WTC11 (cell line): ENCODE measurements at regions not wholly inside any gene's neighbourhood (a gene's known extent, or its start where the extent isn't known, plus 50 kb on each side); places are given as distances from the start of the nearest gene placed in this dataset.

ENCODE experiments used
- ATAC-seq: fragments of 200-7000 bp; cut with Tn5 transposase; 2 replicates; pipeline ENCODE4 v1.10.0; 2021; ENCODE audit warnings: mild to moderate bottlenecking, moderate library complexity
- CTCF ChIA-PET: fragments of 300-600 bp; sonication (Branson Sonifier 250); formaldehyde crosslinking; loops from one replicate; lab custom pipeline; 2021; ENCODE audit warnings: antibody characterized with exemption; lab: Charles Lee
- POLR2A ChIA-PET: fragments of 350-600 bp; sonication (Branson Sonifier 250); formaldehyde crosslinking; loops from one replicate; lab custom pipeline; 2021; ENCODE audit warnings: antibody characterized with exemption; lab: Charles Lee
- DNase-seq: peaks from one replicate; pipeline ENCODE4 v3.0.0; 2021; ENCODE audit warnings: low spot score
- H3K27ac Mint-ChIP-seq: 2 replicates; pipeline ENCODE4 v1.8.0; 2021; ENCODE audit warnings: mixed read lengths
- H3K27me3 Mint-ChIP-seq: 2 replicates; pipeline ENCODE4 v1.8.0; 2021; ENCODE audit warnings: low read depth, mild to moderate bottlenecking, moderate library complexity, mixed read lengths
- H3K36me3 Mint-ChIP-seq: 2 replicates; pipeline ENCODE4 v1.8.0; 2021; ENCODE audit warnings: mixed read lengths
- H3K4me1 Mint-ChIP-seq: 2 replicates; pipeline ENCODE4 v1.8.0; 2022; ENCODE audit warnings: mixed read lengths
- H3K4me3 Mint-ChIP-seq: 2 replicates; pipeline ENCODE4 v1.8.0; 2021; ENCODE audit warnings: mild to moderate bottlenecking, moderate library complexity, mixed read lengths
- H3K9me3 Mint-ChIP-seq: 2 replicates; pipeline ENCODE4 v1.8.0; 2021; ENCODE audit warnings: mixed read lengths
- ATF1 ChIP-seq: sonication (generic); formaldehyde crosslinking; IDR thresholded peaks from 2 replicates; pipeline ENCODE4 v1.8.1; 2023; ENCODE audit warnings: mild to moderate bottlenecking, moderate library complexity, missing genetic modification reagents
- CREM ChIP-seq: sonication (generic); formaldehyde crosslinking; IDR thresholded peaks from 2 replicates; pipeline ENCODE4 v1.8.1; 2022; ENCODE audit warnings: mild to moderate bottlenecking, missing genetic modification reagents, moderate library complexity
- FOXP1 ChIP-seq: sonication (generic); formaldehyde crosslinking; IDR thresholded peaks from 2 replicates; pipeline ENCODE4 v1.8.0; 2022; ENCODE audit warnings: missing genetic modification reagents, mild to moderate bottlenecking, moderate library complexity, borderline replicate concordance
- GABPB1 ChIP-seq: sonication (generic); formaldehyde crosslinking; IDR thresholded peaks from 2 replicates; pipeline ENCODE4 v1.8.1; 2023; ENCODE audit warnings: mild to moderate bottlenecking, missing genetic modification reagents
- HMGA2 ChIP-seq: fragments of 250-450 bp; sonication (Bioruptor Pico); IDR thresholded peaks from 2 replicates; pipeline ENCODE4 v1.4.0; 2021; ENCODE audit warnings: mild to moderate bottlenecking, moderate library complexity
- KAT7 ChIP-seq: sonication (generic); formaldehyde crosslinking; IDR thresholded peaks from 2 replicates; pipeline ENCODE4 v1.8.1; 2023; ENCODE audit warnings: missing genetic modification reagents, mild to moderate bottlenecking, borderline replicate concordance
- NFYB ChIP-seq: sonication (generic); formaldehyde crosslinking; conservative IDR thresholded peaks from 2 replicates; pipeline ENCODE4 v1.8.0; 2022; ENCODE audit warnings: low read depth, missing genetic modification reagents
- SMAD3 ChIP-seq: sonication (generic); formaldehyde crosslinking; IDR thresholded peaks from 2 replicates; pipeline ENCODE4 v1.8.0; 2022; ENCODE audit warnings: missing genetic modification reagents, mild to moderate bottlenecking, borderline replicate concordance
- SOX15 ChIP-seq: fragments of 250-450 bp; sonication (Bioruptor Pico); IDR thresholded peaks from 2 replicates; pipeline ENCODE4 v1.9.0; 2021; ENCODE audit warnings: mild to moderate bottlenecking
- SP1 ChIP-seq: sonication (generic); formaldehyde crosslinking; conservative IDR thresholded peaks from 2 replicates; pipeline ENCODE4 v1.8.1; 2022; ENCODE audit warnings: missing genetic modification reagents
- TEAD4 ChIP-seq: sonication (generic); formaldehyde crosslinking; IDR thresholded peaks from 2 replicates; pipeline ENCODE4 v1.8.0; 2022; ENCODE audit warnings: mild to moderate bottlenecking, missing genetic modification reagents
- ZNF671 ChIP-seq: fragments of 250-450 bp; sonication (Bioruptor Pico); IDR thresholded peaks from 2 replicates; pipeline ENCODE4 v1.8.0; 2021; ENCODE audit warnings: mild to moderate bottlenecking
- TF ChIP-seq, protein P1 (sequence below): fragments of 250-450 bp; sonication (Bioruptor Pico); IDR thresholded peaks from 2 replicates; pipeline ENCODE4 v1.9.0; 2021; ENCODE audit warnings: mild to moderate bottlenecking
- TF ChIP-seq, protein P2 (sequence below): sonication (generic); formaldehyde crosslinking; IDR thresholded peaks from 2 replicates; pipeline ENCODE4 v1.8.0; 2022; ENCODE audit warnings: mild to moderate bottlenecking, missing genetic modification reagents
- TF ChIP-seq, protein P3 (sequence below): sonication (generic); formaldehyde crosslinking; IDR thresholded peaks from 2 replicates; pipeline ENCODE4 v1.8.1; 2023; ENCODE audit warnings: mild to moderate bottlenecking, missing genetic modification reagents, moderate library complexity
- TF ChIP-seq, protein P4 (sequence below): fragments of 250-450 bp; sonication (Bioruptor Pico); IDR thresholded peaks from 2 replicates; pipeline ENCODE4 v2.1.2; 2022; ENCODE audit warnings: mild to moderate bottlenecking, moderate library complexity
- TF ChIP-seq, protein P5 (sequence below): sonication (generic); formaldehyde crosslinking; IDR thresholded peaks from 2 replicates; pipeline ENCODE4 v1.8.0; 2022; ENCODE audit warnings: mild to moderate bottlenecking, missing genetic modification reagents
- TF ChIP-seq, protein P6 (sequence below): sonication (generic); formaldehyde crosslinking; IDR thresholded peaks from 2 replicates; pipeline ENCODE4 v1.8.1; 2022; ENCODE audit warnings: low read depth, missing genetic modification reagents, borderline replicate concordance
- TF ChIP-seq, protein P7 (sequence below): sonication (generic); formaldehyde crosslinking; conservative IDR thresholded peaks from 2 replicates; pipeline ENCODE4 v1.8.1; 2023; ENCODE audit warnings: mild to moderate bottlenecking, low read depth, missing genetic modification reagents, moderate library complexity
- TF ChIP-seq, protein P8 (sequence below): fragments of 250-450 bp; sonication (Bioruptor Pico); IDR thresholded peaks from 2 replicates; pipeline ENCODE4 v1.8.0; 2021; ENCODE audit warnings: mild to moderate bottlenecking

DNA sequence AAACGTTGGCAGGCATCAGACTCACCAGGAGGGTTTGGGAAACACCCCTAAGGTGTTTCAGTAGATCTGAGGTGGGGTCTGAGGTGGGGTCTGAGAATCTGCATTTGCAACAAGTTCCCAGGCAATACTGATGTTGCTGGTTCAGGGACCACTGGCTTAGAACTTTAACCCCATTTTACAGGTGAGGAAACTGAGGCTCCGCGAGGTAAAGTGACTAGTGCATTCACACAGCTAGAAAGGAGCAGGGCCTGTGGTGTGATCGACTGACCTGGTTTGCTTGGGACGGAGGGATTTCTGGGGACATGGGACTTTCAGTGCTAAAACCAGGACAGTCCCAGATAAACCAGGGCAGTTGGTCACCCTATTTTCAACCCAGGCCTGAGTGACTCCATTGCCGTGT, 81.4 kb upstream of the ZNF618 start:
- POLR2A ChIA-PET, result no interaction called here
- TF ChIP-seq, protein P1, sequence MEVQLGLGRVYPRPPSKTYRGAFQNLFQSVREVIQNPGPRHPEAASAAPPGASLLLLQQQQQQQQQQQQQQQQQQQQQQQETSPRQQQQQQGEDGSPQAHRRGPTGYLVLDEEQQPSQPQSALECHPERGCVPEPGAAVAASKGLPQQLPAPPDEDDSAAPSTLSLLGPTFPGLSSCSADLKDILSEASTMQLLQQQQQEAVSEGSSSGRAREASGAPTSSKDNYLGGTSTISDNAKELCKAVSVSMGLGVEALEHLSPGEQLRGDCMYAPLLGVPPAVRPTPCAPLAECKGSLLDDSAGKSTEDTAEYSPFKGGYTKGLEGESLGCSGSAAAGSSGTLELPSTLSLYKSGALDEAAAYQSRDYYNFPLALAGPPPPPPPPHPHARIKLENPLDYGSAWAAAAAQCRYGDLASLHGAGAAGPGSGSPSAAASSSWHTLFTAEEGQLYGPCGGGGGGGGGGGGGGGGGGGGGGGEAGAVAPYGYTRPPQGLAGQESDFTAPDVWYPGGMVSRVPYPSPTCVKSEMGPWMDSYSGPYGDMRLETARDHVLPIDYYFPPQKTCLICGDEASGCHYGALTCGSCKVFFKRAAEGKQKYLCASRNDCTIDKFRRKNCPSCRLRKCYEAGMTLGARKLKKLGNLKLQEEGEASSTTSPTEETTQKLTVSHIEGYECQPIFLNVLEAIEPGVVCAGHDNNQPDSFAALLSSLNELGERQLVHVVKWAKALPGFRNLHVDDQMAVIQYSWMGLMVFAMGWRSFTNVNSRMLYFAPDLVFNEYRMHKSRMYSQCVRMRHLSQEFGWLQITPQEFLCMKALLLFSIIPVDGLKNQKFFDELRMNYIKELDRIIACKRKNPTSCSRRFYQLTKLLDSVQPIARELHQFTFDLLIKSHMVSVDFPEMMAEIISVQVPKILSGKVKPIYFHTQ (CRISPR knock-in tag), result no peak
- TF ChIP-seq KAT7 (CRISPR knock-in tag), result no peak
- TF ChIP-seq SMAD3 (CRISPR knock-in tag), result no peak
- TF ChIP-seq HMGA2, result no peak
- TF ChIP-seq, protein P2, sequence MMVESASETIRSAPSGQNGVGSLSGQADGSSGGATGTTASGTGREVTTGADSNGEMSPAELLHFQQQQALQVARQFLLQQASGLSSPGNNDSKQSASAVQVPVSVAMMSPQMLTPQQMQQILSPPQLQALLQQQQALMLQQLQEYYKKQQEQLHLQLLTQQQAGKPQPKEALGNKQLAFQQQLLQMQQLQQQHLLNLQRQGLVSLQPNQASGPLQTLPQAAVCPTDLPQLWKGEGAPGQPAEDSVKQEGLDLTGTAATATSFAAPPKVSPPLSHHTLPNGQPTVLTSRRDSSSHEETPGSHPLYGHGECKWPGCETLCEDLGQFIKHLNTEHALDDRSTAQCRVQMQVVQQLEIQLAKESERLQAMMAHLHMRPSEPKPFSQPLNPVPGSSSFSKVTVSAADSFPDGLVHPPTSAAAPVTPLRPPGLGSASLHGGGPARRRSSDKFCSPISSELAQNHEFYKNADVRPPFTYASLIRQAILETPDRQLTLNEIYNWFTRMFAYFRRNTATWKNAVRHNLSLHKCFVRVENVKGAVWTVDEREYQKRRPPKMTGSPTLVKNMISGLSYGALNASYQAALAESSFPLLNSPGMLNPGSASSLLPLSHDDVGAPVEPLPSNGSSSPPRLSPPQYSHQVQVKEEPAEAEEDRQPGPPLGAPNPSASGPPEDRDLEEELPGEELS, result no peak
- no peak for TF ChIP-seq CREM (CRISPR knock-in tag)
- TF ChIP-seq, protein P3, sequence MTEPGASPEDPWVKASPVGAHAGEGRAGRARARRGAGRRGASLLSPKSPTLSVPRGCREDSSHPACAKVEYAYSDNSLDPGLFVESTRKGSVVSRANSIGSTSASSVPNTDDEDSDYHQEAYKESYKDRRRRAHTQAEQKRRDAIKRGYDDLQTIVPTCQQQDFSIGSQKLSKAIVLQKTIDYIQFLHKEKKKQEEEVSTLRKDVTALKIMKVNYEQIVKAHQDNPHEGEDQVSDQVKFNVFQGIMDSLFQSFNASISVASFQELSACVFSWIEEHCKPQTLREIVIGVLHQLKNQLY (CRISPR knock-in tag), result no peak
- TF ChIP-seq NFYB, result no peak
- no peak for TF ChIP-seq FOXP1 (CRISPR knock-in tag)
- TF ChIP-seq, protein P4, sequence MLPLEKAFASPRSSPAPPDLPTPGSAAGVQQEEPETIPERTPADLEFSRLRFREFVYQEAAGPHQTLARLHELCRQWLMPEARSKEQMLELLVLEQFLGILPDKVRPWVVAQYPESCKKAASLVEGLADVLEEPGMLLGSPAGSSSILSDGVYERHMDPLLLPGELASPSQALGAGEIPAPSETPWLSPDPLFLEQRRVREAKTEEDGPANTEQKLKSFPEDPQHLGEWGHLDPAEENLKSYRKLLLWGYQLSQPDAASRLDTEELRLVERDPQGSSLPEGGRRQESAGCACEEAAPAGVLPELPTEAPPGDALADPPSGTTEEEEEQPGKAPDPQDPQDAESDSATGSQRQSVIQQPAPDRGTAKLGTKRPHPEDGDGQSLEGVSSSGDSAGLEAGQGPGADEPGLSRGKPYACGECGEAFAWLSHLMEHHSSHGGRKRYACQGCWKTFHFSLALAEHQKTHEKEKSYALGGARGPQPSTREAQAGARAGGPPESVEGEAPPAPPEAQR (CRISPR knock-in tag), result no peak
- TF ChIP-seq TEAD4 (CRISPR knock-in tag), result no peak
- no peaks in the 10 kb centered on the region for H3K36me3 Mint-ChIP-seq
- H3K4me3 Mint-ChIP-seq, result no peak overlapping the region
- peaks cover 5% of the 10 kb centered on the region; the same call in 1 of the 2 replicates for H3K27me3 Mint-ChIP-seq
- H3K27ac Mint-ChIP-seq, result no peak overlapping the region
- DNase-seq (no peak), ATAC-seq (no peak)
- H3K4me1 Mint-ChIP-seq, result peaks cover 30% of the 10 kb centered on the region
- CTCF ChIA-PET, result no interaction called here
- H3K9me3 Mint-ChIP-seq, result peaks cover 7% of the 10 kb centered on the region; the same call in 1 of the 2 replicates

DNA sequence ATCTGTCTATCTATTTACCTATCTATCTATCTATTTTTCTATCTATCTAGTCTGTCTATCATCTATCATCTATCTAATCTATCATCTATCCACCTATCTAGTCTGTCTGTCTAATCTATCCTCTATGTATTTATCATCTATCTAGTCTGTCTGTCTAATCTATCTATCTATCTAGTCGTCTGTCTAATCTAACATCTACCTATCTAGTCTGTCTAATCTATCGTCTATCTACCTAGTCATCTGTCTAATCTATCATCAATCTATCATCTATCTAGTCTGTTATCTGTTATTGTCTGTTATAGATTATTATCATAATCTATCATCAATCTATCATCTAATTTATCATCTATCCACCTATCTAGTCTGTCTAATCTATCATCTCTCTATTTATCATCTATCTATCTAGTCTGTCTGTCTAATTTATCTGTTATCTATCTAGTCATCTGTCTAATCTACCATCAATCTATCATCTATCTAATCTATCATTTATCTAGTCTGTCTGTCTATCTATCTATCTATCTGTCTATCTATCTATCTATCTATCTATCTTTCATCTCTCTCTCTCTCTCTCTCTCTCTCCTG, 80.2 kb upstream of the ZNF618 start:
- Mint-ChIP-seq H3K27me3 (peaks cover 5% of the 10 kb centered on the region; the same call in 1 of the 2 replicates), H3K4me3 (no peak overlapping the region), H3K36me3 (no peaks in the 10 kb centered on the region), H3K4me1 (peaks cover 30% of the 10 kb centered on the region), H3K27ac (no peak overlapping the region), H3K9me3 (peaks cover 6% of the 10 kb centered on the region; the same call in 1 of the 2 replicates)
- DNase-seq (no peak), ATAC-seq (no peak)
- ChIA-PET CTCF (interaction anchor here (0.8 to 1.2 kb wide), 3 partner anchors 8 to 237 kb away, joined by 3 to 4 read pairs (median 4); no protein-coding TSS in a partner anchor), POLR2A (no interaction called here)
- TF ChIP-seq SOX15 (CRISPR knock-in tag) (no peak), ZNF671 (CRISPR knock-in tag) (no peak), ATF1 (CRISPR knock-in tag) (no peak), GABPB1 (no peak), KAT7 (CRISPR knock-in tag) (no peak), SP1 (no peak)
- TF ChIP-seq, protein P5, sequence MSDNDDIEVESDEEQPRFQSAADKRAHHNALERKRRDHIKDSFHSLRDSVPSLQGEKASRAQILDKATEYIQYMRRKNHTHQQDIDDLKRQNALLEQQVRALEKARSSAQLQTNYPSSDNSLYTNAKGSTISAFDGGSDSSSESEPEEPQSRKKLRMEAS, result no peak
- TF ChIP-seq, protein P6, sequence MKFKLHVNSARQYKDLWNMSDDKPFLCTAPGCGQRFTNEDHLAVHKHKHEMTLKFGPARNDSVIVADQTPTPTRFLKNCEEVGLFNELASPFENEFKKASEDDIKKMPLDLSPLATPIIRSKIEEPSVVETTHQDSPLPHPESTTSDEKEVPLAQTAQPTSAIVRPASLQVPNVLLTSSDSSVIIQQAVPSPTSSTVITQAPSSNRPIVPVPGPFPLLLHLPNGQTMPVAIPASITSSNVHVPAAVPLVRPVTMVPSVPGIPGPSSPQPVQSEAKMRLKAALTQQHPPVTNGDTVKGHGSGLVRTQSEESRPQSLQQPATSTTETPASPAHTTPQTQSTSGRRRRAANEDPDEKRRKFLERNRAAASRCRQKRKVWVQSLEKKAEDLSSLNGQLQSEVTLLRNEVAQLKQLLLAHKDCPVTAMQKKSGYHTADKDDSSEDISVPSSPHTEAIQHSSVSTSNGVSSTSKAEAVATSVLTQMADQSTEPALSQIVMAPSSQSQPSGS (CRISPR knock-in tag), result no peak
- TF ChIP-seq, protein P4 (CRISPR knock-in tag), result no peak
- TF ChIP-seq, protein P7, sequence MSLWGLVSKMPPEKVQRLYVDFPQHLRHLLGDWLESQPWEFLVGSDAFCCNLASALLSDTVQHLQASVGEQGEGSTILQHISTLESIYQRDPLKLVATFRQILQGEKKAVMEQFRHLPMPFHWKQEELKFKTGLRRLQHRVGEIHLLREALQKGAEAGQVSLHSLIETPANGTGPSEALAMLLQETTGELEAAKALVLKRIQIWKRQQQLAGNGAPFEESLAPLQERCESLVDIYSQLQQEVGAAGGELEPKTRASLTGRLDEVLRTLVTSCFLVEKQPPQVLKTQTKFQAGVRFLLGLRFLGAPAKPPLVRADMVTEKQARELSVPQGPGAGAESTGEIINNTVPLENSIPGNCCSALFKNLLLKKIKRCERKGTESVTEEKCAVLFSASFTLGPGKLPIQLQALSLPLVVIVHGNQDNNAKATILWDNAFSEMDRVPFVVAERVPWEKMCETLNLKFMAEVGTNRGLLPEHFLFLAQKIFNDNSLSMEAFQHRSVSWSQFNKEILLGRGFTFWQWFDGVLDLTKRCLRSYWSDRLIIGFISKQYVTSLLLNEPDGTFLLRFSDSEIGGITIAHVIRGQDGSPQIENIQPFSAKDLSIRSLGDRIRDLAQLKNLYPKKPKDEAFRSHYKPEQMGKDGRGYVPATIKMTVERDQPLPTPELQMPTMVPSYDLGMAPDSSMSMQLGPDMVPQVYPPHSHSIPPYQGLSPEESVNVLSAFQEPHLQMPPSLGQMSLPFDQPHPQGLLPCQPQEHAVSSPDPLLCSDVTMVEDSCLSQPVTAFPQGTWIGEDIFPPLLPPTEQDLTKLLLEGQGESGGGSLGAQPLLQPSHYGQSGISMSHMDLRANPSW (CRISPR knock-in tag), result no peak
- TF ChIP-seq, protein P8, sequence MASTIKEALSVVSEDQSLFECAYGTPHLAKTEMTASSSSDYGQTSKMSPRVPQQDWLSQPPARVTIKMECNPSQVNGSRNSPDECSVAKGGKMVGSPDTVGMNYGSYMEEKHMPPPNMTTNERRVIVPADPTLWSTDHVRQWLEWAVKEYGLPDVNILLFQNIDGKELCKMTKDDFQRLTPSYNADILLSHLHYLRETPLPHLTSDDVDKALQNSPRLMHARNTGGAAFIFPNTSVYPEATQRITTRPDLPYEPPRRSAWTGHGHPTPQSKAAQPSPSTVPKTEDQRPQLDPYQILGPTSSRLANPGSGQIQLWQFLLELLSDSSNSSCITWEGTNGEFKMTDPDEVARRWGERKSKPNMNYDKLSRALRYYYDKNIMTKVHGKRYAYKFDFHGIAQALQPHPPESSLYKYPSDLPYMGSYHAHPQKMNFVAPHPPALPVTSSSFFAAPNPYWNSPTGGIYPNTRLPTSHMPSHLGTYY (CRISPR knock-in tag), result no peak
